ENCODE measurements at regions not wholly inside any gene's neighbourhood (a gene's known extent, or its start where the extent isn't known, plus 50 kb on each side); places are given as distances from the start of the nearest gene placed in this dataset.

DNA sequence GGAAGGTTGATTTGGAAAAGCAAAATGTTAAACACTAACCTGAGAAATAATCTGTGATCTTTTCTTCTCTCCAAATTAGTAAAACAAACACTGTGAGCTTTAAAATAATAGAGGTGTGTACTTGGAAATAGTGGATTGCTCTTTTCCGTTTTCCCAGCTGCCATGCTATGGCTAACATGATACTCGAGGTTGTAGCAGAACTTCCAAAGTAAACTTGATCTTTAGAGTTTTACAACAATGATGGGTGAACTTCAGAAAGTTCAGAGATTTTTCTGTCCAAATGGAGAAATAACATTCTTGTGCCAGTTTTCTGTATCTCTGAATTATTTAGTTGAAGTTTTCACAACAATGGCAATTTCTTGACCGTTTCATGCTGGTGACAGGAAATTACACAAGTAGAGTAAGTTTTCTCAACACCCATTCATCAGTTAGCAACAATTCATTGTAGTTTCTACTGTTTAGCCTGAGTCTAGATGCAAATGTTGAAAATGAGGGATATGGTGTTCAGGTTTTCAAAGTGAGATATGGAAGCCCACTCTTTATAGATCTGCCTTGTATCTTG lies 135.3 kb upstream of the CTAGE1 start:
- TF ChIP-seq CTCF (IDR thresholded peaks at IDR 0.05): no peak
- TF ChIP-seq POLR2AphosphoS5 (IDR thresholded peaks at IDR 0.05): no peak

Data from suprapubic skin (tissue), 3 donors.